ENCODE measurements at regions not wholly inside any gene's neighbourhood (a gene's known extent, or its start where the extent isn't known, plus 50 kb on each side); places are given as distances from the start of the nearest gene placed in this dataset.

GRCh38 chr7:155138204-155138603, 68.1 kb downstream of the HTR5A start:
- no peak for DNase-seq

- no peak for DNase-seq
Observed at GRCh38 chr7:155141562-155141961, 71.4 kb downstream of the HTR5A start.

GRCh38 chr7:155143381-155143780, 73.3 kb downstream of the HTR5A start:
- DNase-seq, result no peak

- DNase-seq, result no peak
Observed at GRCh38 chr7:155144371-155144770, 74.2 kb downstream of the HTR5A start.

- DNase-seq, result no peak
Observed at GRCh38 chr7:155145477-155146255, 75.5 kb downstream of the HTR5A start.

DNA sequence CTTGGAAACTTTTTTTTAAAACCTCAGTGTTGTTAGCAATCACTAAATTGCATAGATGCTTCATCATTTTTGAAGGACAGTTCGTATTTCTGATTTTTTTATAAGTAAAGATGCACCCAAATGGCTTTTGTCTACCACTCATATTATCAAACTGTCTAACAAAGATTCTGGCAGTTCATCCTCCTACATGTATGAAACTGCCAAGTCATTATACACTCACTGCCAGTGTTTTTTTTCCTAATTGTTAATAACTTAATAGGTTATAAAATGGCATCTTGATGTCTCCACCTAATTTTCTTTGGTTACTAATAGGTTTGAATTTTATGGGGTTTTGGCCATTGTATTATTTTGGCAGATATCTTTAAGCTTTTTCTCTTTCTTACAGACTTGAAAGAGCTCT, 77.0 kb downstream of the HTR5A start:
- no peak for DNase-seq

GRCh38 chr7:155147624-155148023, 77.5 kb downstream of the HTR5A start:
- no peak for DNase-seq

GRCh38 chr7:155153676-155154075, 83.6 kb downstream of the HTR5A start:
- DNase-seq, result no peak

- no peak for DNase-seq
Observed at GRCh38 chr7:155154586-155154985, 84.5 kb downstream of the HTR5A start.

DNA sequence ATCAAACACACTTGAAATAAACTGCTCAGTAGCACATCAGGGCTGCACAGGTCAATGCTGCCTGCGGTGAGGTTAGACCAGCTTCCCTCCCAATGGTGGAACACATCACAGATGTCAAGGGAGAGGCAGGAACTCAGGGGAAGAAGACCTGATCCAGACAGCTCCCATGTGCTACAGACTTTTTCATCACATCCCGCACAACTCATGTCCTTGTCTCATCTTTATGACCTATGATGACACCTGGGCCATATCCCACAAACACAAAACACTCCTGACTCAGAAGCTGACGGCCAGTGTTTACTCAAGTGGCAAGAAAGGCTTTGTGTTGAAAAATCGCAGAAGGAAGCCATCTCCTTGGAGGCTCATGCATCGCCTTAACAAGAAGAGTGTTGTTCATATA, 91.6 kb downstream of the HTR5A start:
- no peak for DNase-seq

GRCh38 chr7:155162422-155162821, 92.3 kb downstream of the HTR5A start:
- DNase-seq, result no peak

DNA sequence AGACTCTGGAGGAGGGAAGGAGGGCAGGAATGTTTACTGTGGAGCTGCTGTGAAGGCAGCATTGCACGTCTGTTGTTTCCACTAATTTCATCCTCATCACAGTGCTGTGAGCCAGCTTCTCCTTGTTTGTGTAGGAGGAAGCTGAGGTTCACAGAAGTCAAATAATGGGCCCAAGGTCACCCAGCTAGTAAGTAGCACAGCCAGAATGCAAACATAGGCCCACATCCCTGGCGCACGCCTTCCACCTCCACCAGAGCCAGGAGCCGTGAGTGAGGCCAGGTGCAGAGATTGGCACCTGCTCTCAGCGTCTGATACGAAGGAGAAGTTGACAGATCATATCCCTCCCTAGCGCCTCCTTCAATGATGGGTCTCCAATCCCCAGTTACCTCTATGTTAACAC, 93.6 kb downstream of the HTR5A start:
- no peak for DNase-seq

- no peak for DNase-seq
Observed at GRCh38 chr7:155164316-155164715, 94.2 kb downstream of the HTR5A start.

DNA sequence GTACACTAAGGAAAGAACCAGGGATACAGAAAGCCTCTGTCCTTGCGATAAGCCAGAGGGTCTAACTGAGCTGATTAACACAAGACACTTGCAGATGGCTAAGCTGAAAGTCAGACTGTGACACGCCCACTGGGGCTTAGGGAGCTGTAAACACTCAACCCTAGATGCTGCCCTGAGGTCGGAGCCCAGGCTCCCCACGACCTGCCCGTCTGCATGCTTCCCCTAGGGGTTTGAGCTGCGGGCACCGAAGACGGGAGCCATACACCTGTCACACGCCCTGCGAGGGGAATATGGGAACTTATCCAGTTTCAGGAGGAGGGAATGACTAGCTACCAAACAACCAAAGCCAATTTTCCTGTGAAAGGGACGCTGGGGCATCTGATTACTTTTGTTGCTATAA, 96.0 kb downstream of the HTR5A start:
- no peak for DNase-seq

- no peak for DNase-seq
Observed at GRCh38 chr7:155166673-155167370, 96.7 kb downstream of the HTR5A start.

- DNase-seq, result no peak
Observed at GRCh38 chr7:155167706-155168365, 97.7 kb downstream of the HTR5A start.

- no peak for DNase-seq
Observed at GRCh38 chr7:155168597-155169480, 98.7 kb downstream of the HTR5A start.

- no peak for DNase-seq
Observed at GRCh38 chr7:155169498-155170065, 99.5 kb downstream of the HTR5A start.

- no peak for DNase-seq
Observed at GRCh38 chr7:155170331-155170730, 100.2 kb downstream of the HTR5A start.

DNA sequence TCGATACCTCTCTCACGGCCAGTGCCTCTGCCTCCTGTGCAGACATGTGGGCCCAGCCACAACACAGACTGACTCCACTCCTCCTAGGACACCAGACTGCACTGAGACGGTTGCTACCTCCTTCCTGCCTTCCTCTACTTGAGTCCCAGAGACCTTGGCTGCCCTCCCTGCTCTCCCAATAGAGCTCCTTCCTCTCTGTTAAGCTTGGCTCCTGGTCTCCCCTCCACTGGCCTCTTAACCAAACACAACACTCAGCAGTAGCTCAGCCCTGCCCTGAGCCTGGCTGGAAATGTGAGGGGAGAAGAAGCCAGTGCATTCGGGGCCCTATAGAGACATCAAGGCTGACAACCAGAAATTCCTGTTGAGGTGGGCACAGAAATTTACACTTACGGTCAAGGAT, 102.0 kb downstream of the HTR5A start:
- DNase-seq, result no peak

DNA sequence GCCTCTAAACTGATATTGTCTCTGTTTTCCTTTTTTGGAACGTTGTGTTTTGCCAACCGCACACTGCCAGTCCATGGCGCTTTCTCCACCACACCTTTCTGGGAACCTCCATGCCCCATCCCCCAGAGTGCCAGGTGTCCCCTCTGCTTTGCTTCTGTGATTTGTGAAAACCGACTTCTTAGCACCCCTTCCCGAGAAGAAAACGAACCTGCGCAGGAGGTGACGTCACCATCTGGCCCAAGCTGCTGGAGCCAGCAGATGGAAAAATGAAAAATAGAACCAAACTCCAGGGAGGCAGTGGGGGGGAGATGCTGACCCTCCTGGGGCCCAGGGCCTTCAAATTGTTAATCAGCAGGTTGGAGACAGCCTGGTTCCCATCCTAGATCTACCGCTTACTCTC, 103.8 kb downstream of the HTR5A start:
- DNase-seq, result no peak

GRCh38 chr7:155178096-155178495, 108.0 kb downstream of the HTR5A start:
- DNase-seq, result no peak

DNA sequence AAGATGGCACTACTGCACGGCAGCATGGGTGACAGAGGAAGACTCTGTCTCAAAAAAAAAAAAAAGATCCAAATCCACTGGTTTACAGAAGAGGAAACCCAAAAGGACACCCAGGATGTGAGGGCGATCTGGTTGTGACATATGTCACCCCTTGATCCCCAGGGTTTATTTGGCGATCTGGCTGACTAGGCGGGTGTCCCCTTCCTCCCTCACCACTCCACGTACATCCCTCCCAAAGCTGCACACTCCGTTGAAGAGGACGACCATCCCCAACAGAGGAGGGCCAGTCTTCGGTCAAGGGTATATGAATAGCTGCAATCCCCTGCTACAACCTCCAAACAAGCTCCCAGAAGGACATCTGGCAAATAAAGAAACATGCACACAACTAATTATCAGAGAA, 111.6 kb downstream of the HTR5A start:
- DNase-seq, result no peak
